Endothelial cell of umbilical vein (primary cell): ENCODE measurements at regions not wholly inside any gene's neighbourhood (a gene's known extent, or its start where the extent isn't known, plus 50 kb on each side); places are given as distances from the start of the nearest gene placed in this dataset.

Source experiments
- BruUV-seq: library from RNA; stranded (reverse); fragments of 400-500 nt; replicated peaks from 2 replicates; lab custom pipeline; 2021; lab: Mats Ljungman, UMichigan
- CTCF ChIA-PET: fragments of 300-600, 350-600 bp; sonication (Branson Sonifier 250); formaldehyde crosslinking; loops from one replicate; lab custom pipeline; 2021; ENCODE audit warnings: antibody characterized with exemption, inconsistent platforms; lab: Charles Lee
- POLR2A ChIA-PET: fragments of 300-600, 350-600 bp; sonication (Branson Sonifier 250); formaldehyde crosslinking; loops from one replicate; lab custom pipeline; 2021; ENCODE audit warnings: antibody characterized with exemption, inconsistent platforms; lab: Charles Lee
- DNase-seq: peaks from one replicate; pipeline ENCODE4 v3.0.0-alpha.2; 2011; ENCODE audit warnings: low read depth, low spot score
- FAIRE-seq: peaks from 2 replicates; lab custom pipeline; 2011; peaks lifted over from hg19 to GRCh38; lab: Jason Lieb, UNC
- H2AFZ ChIP-seq: 2 replicates; pipeline ENCODE4 v1.6.0; 2012; ENCODE audit warnings: low read depth, low read length, control low read depth, inconsistent platforms
- H3K27ac ChIP-seq: 2 replicates; pipeline ENCODE4 v1.5.1; 2011; ENCODE audit warnings: low read depth, mild to moderate bottlenecking, control low read depth, low read length, moderate library complexity; ENCODE audit not compliant: insufficient read depth
- H3K27me3 ChIP-seq, 2 experiments: 2 replicates each; pipeline versions ENCODE4 v1.6.0 to v1.6.1; 2011; ENCODE audit warnings: low read length in 2 of 2, mixed read lengths in 1 of 2; ENCODE audit not compliant: control insufficient read depth in 2 of 2, insufficient read depth in 2 of 2
- H3K36me3 ChIP-seq, 2 experiments: 2 replicates in 1 of 2; 3 replicates in 1 of 2; pipeline ENCODE4 v1.5.1; 2011; ENCODE audit warnings: low read length in 2 of 2, mild to moderate bottlenecking in 1 of 2, moderate library complexity in 1 of 2; ENCODE audit not compliant: control insufficient read depth in 2 of 2, insufficient read depth in 2 of 2; ENCODE audit errors: extremely low read depth in 1 of 2
- H3K4me1 ChIP-seq: 3 replicates; pipeline ENCODE4 v1.5.1; 2011; ENCODE audit warnings: mild to moderate bottlenecking, low read length; ENCODE audit not compliant: control insufficient read depth, insufficient read depth; ENCODE audit errors: extremely low read depth
- H3K4me2 ChIP-seq: 2 replicates; pipeline ENCODE4 v1.6.1; 2011; ENCODE audit warnings: low read length, control low read depth, mixed read lengths; ENCODE audit not compliant: insufficient read depth
- H3K4me3 ChIP-seq, 3 experiments: fragments of 200-600 bp in 1 of 3; sonication (generic), shearing (Covaris generic) in 1 of 3; replicated peaks in 1 of 3; 2 replicates each; pipeline ENCODE4 v1.5.1; 2011 to 2016; ENCODE audit warnings: control low read depth in 3 of 3, low read length in 3 of 3, mild to moderate bottlenecking in 2 of 3, inconsistent platforms in 1 of 3, low read depth in 1 of 3, moderate library complexity in 1 of 3; ENCODE audit not compliant: insufficient read depth in 1 of 3
- H3K79me2 ChIP-seq: 2 replicates; pipeline ENCODE4 v1.6.0; 2012; ENCODE audit warnings: low read length, inconsistent platforms; ENCODE audit not compliant: control insufficient read depth, insufficient read depth
- H3K9ac ChIP-seq: replicated peaks from 2 replicates; pipeline ENCODE3; 2011; ENCODE audit warnings: low read length, control low read depth; ENCODE audit not compliant: insufficient read depth; ENCODE audit errors: extremely low read depth
- H3K9me1 ChIP-seq: replicated peaks from 3 replicates; pipeline ENCODE4 v1.6.0; 2011; ENCODE audit warnings: mild to moderate bottlenecking, low read length; ENCODE audit not compliant: control insufficient read depth, insufficient read depth; ENCODE audit errors: extremely low read depth
- H3K9me3 ChIP-seq: replicated peaks from 2 replicates; pipeline ENCODE4 v1.5.1; 2012; ENCODE audit warnings: low read length, inconsistent platforms; ENCODE audit not compliant: control insufficient read depth, insufficient read depth
- H4K20me1 ChIP-seq: replicated peaks from 2 replicates; pipeline ENCODE3; 2011; ENCODE audit warnings: mild to moderate bottlenecking, low read length; ENCODE audit not compliant: control insufficient read depth, insufficient read depth; ENCODE audit errors: extremely low read depth
- EZH2 ChIP-seq: IDR thresholded peaks from 2 replicates; pipeline ENCODE4 v1.6.1; 2012; ENCODE audit warnings: borderline replicate concordance, low read depth, mild to moderate bottlenecking, moderate library complexity, low read length, inconsistent platforms; ENCODE audit not compliant: severe bottlenecking
- FOS ChIP-seq: IDR thresholded peaks from 2 replicates; pipeline ENCODE4 v1.6.1; 2011; ENCODE audit warnings: mild to moderate bottlenecking, low read length, moderate library complexity, borderline replicate concordance; ENCODE audit not compliant: insufficient read depth
- GATA2 ChIP-seq: IDR thresholded peaks from 2 replicates; pipeline ENCODE4 v1.7.0; 2011; ENCODE audit warnings: low read depth, mild to moderate bottlenecking, moderate library complexity, mixed read lengths, low read length; ENCODE audit not compliant: insufficient read length, insufficient read depth
- JUN ChIP-seq: IDR thresholded peaks from 2 replicates; pipeline ENCODE4 v1.6.1; 2011; ENCODE audit warnings: borderline replicate concordance, low read depth; ENCODE audit not compliant: insufficient read length, insufficient read depth
- MAX ChIP-seq: IDR thresholded peaks from 2 replicates; pipeline ENCODE4 v1.6.1; 2011; ENCODE audit not compliant: insufficient read depth, insufficient read length
- MYC ChIP-seq: IDR thresholded peaks from one replicate; pipeline ENCODE4 v1.6.1; 2011; ENCODE audit warnings: mild to moderate bottlenecking, low read depth, low read length
- POLR2A ChIP-seq: IDR thresholded peaks from 2 replicates; pipeline ENCODE4 v1.6.1; 2012; ENCODE audit warnings: low read depth, mild to moderate bottlenecking, control low read depth, low read length
- POLR2AphosphoS5 ChIP-seq: IDR thresholded peaks from 2 replicates; pipeline ENCODE4 v1.6.1; 2012; ENCODE audit warnings: low read depth, mild to moderate bottlenecking, control low read depth, low read length, moderate library complexity; ENCODE audit not compliant: insufficient read depth
- dilution Hi-C: fragments of 300-500 bp; cut with MboI; formaldehyde crosslinking; loops from one replicate; pipeline ENCODE4 v1.15.0; 2019; ENCODE audit warnings: low sequenced_read_pairs; ENCODE audit not compliant: extremely low pct_ligation_motif_present
- intact Hi-C: fragments of 100-400 bp; cut with micrococcal nuclease; formaldehyde crosslinking; loops from one replicate; pipeline ENCODE4 v1.10.0; 2022
- TF ChIP-seq, protein P1 (sequence below), 2 donors: IDR thresholded peaks; 1 replicate in 1 of 2; 2 replicates in 1 of 2; pipeline ENCODE4 v1.5.1; 2011; ENCODE audit warnings: low read length in 2 of 2, mild to moderate bottlenecking in 2 of 2, moderate library complexity in 2 of 2, control low read depth in 1 of 2, inconsistent platforms in 1 of 2, low read depth in 1 of 2; ENCODE audit not compliant: insufficient read depth in 1 of 2; ENCODE audit errors: extremely low read depth in 1 of 2

- BruUV-seq: no TSS peak
- ChIA-PET CTCF (no interaction called here), POLR2A (no interaction called here)
- no peaks in the 10 kb centered on the region for H3K4me1 ChIP-seq
- H2AFZ ChIP-seq: no peak overlapping the region
- DNase-seq (no peak), FAIRE-seq (no peak)
- dilution Hi-C loops: no loop called here
- no peaks in the 10 kb centered on the region for H4K20me1 ChIP-seq
- H3K4me2 ChIP-seq: no peak overlapping the region
- H3K36me3 ChIP-seq: no peaks in the 10 kb centered on the region
- no peak overlapping the region for H3K9ac ChIP-seq
- no peaks in the 10 kb centered on the region for H3K27me3 ChIP-seq
- intact Hi-C loops: no loop called here
- H3K79me2 ChIP-seq: no peaks in the 10 kb centered on the region
- no peaks in the 10 kb centered on the region for H3K9me1 ChIP-seq
- no peak for TF ChIP-seq POLR2A
- no peak for TF ChIP-seq POLR2AphosphoS5
- TF ChIP-seq MYC: no peak
- no peak for TF ChIP-seq GATA2
- TF ChIP-seq EZH2: no peak
- no peak for TF ChIP-seq MAX
- TF ChIP-seq, protein P1, sequence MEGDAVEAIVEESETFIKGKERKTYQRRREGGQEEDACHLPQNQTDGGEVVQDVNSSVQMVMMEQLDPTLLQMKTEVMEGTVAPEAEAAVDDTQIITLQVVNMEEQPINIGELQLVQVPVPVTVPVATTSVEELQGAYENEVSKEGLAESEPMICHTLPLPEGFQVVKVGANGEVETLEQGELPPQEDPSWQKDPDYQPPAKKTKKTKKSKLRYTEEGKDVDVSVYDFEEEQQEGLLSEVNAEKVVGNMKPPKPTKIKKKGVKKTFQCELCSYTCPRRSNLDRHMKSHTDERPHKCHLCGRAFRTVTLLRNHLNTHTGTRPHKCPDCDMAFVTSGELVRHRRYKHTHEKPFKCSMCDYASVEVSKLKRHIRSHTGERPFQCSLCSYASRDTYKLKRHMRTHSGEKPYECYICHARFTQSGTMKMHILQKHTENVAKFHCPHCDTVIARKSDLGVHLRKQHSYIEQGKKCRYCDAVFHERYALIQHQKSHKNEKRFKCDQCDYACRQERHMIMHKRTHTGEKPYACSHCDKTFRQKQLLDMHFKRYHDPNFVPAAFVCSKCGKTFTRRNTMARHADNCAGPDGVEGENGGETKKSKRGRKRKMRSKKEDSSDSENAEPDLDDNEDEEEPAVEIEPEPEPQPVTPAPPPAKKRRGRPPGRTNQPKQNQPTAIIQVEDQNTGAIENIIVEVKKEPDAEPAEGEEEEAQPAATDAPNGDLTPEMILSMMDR (IDR thresholded peaks at IDR 0.05; ENCODE audit: extremely low read depth in 1 of 2, insufficient read depth in 1 of 2, low read depth in 1 of 2, low read length in 2 of 2): no peak
- no peak for TF ChIP-seq FOS
- no peak for TF ChIP-seq JUN
- H3K9me3 ChIP-seq: peaks cover 2% of the 10 kb centered on the region
- H3K27ac ChIP-seq: no peak overlapping the region
- no peak overlapping the region for H3K4me3 ChIP-seq
Measured at GRCh38 chr4:189355590-189355989, 585.1 kb upstream of the FRG1 start.
